ENCODE measurements at regions not wholly inside any gene's neighbourhood (a gene's known extent, or its start where the extent isn't known, plus 50 kb on each side); places are given as distances from the start of the nearest gene placed in this dataset.

GRCh38 chr6:85143676-85144075 lies 306.2 kb upstream of the NT5E start:
- Histone ChIP-seq H3K9me3 (ENCODE audit: control extremely low read depth in 1 of 3, control insufficient read depth in 2 of 3, insufficient read depth in 1 of 3, low read length in 2 of 3) (no peaks in the 10 kb centered on the region), H3K9ac (ENCODE audit: low read length) (no peak overlapping the region), H3K79me2 (ENCODE audit: control insufficient read depth, insufficient read depth, low read length) (no peaks in the 10 kb centered on the region), H3K36me3 (replicated peaks in 1 of 2; ENCODE audit: control extremely low read depth in 1 of 2, control insufficient read depth in 1 of 2, extremely low read depth in 1 of 2, insufficient read depth in 2 of 2, low read length in 1 of 2) (no peaks in the 10 kb centered on the region), H3K27ac (ENCODE audit: low read length in 2 of 2) (no peak overlapping the region), H3K27me3 (replicated peaks in 1 of 4; ENCODE audit: control extremely low read depth in 1 of 4, control insufficient read depth in 3 of 4, insufficient read depth in 4 of 4, low read length in 3 of 4) (no peaks in the 10 kb centered on the region), H3K4me2 (replicated peaks; ENCODE audit: low read depth, low read length, poor library complexity, severe bottlenecking) (no peak overlapping the region), H2AFZ (ENCODE audit: insufficient read depth, low read depth, low read length, poor library complexity, severe bottlenecking) (no peak overlapping the region), H4K20me1 (ENCODE audit: control insufficient read depth, insufficient read depth, low read length, poor library complexity, severe bottlenecking) (no peaks in the 10 kb centered on the region), H3K4me3 (ENCODE audit: control extremely low read depth in 1 of 5, extremely low read depth in 1 of 5, insufficient read depth in 1 of 5, low read depth in 2 of 5, low read length in 4 of 5) (no peak overlapping the region), H3K4me1 (ENCODE audit: control insufficient read depth in 2 of 2, insufficient read depth in 2 of 2, low read length in 2 of 2) (no peaks in the 10 kb centered on the region)
- Mint-ChIP-seq H3K4me1 (no peaks in the 10 kb centered on the region), H3K27me3 (no peaks in the 10 kb centered on the region), H3K4me3 (no peak overlapping the region), H3K9me3 (ENCODE audit: insufficient read depth) (peaks cover 9% of the 10 kb centered on the region), H3K27ac (no peak overlapping the region)
- CTCF ChIA-PET, result no interaction called here
- ATAC-seq (ENCODE audit: low read depth) (no peak), DNase-seq (no peak)
- WGBS (ENCODE audit: insufficient coverage), result no CpG with 5 or more reads among the region's 2 CpGs
- intact Hi-C loops (cut with micrococcal nuclease), result no loop called here
- POLR2A ChIA-PET, result no interaction called here
- TF ChIP-seq EZH2 (IDR thresholded peaks at IDR 0.05; ENCODE audit: borderline replicate concordance, insufficient read depth, low read depth, low read length, poor library complexity, severe bottlenecking), result no peak
- TF ChIP-seq, protein P1, sequence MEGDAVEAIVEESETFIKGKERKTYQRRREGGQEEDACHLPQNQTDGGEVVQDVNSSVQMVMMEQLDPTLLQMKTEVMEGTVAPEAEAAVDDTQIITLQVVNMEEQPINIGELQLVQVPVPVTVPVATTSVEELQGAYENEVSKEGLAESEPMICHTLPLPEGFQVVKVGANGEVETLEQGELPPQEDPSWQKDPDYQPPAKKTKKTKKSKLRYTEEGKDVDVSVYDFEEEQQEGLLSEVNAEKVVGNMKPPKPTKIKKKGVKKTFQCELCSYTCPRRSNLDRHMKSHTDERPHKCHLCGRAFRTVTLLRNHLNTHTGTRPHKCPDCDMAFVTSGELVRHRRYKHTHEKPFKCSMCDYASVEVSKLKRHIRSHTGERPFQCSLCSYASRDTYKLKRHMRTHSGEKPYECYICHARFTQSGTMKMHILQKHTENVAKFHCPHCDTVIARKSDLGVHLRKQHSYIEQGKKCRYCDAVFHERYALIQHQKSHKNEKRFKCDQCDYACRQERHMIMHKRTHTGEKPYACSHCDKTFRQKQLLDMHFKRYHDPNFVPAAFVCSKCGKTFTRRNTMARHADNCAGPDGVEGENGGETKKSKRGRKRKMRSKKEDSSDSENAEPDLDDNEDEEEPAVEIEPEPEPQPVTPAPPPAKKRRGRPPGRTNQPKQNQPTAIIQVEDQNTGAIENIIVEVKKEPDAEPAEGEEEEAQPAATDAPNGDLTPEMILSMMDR (IDR thresholded peaks at IDR 0.05), result no peak

- no peaks in the 10 kb centered on the region for H3K9me3 ChIP-seq (ENCODE audit: control extremely low read depth in 1 of 3, control insufficient read depth in 2 of 3, insufficient read depth in 1 of 3, low read length in 2 of 3)
- intact Hi-C loops (cut with micrococcal nuclease), result no loop called here
- H3K79me2 ChIP-seq (ENCODE audit: control insufficient read depth, insufficient read depth, low read length), result no peaks in the 10 kb centered on the region
- Mint-ChIP-seq H3K27ac (no peak overlapping the region), H3K9me3 (ENCODE audit: insufficient read depth) (no peaks in the 10 kb centered on the region), H3K4me3 (no peak overlapping the region), H3K27me3 (no peaks in the 10 kb centered on the region), H3K4me1 (no peaks in the 10 kb centered on the region)
- H3K27ac ChIP-seq (ENCODE audit: low read length in 2 of 2), result no peak overlapping the region
- no CpG with 5 or more reads among the region's 1 CpG for WGBS (ENCODE audit: insufficient coverage)
- H3K27me3 ChIP-seq (replicated peaks in 1 of 4; ENCODE audit: control extremely low read depth in 1 of 4, control insufficient read depth in 3 of 4, insufficient read depth in 4 of 4, low read length in 3 of 4), result no peaks in the 10 kb centered on the region
- DNase-seq (no peak), ATAC-seq (ENCODE audit: low read depth) (no peak)
- H3K9ac ChIP-seq (ENCODE audit: low read length), result no peak overlapping the region
- TF ChIP-seq, protein P1 (IDR thresholded peaks at IDR 0.05), result no peak
- TF ChIP-seq EZH2 (IDR thresholded peaks at IDR 0.05; ENCODE audit: borderline replicate concordance, insufficient read depth, low read depth, low read length, poor library complexity, severe bottlenecking), result no peak
- POLR2A ChIA-PET, result no interaction called here
- no peaks in the 10 kb centered on the region for H3K4me1 ChIP-seq (ENCODE audit: control insufficient read depth in 2 of 2, insufficient read depth in 2 of 2, low read length in 2 of 2)
- H3K4me2 ChIP-seq (replicated peaks; ENCODE audit: low read depth, low read length, poor library complexity, severe bottlenecking), result no peak overlapping the region
- CTCF ChIA-PET, result no interaction called here
- no peak overlapping the region for H2AFZ ChIP-seq (ENCODE audit: insufficient read depth, low read depth, low read length, poor library complexity, severe bottlenecking)
- no peaks in the 10 kb centered on the region for H4K20me1 ChIP-seq (ENCODE audit: control insufficient read depth, insufficient read depth, low read length, poor library complexity, severe bottlenecking)
- no peaks in the 10 kb centered on the region for H3K36me3 ChIP-seq (replicated peaks in 1 of 2; ENCODE audit: control extremely low read depth in 1 of 2, control insufficient read depth in 1 of 2, extremely low read depth in 1 of 2, insufficient read depth in 2 of 2, low read length in 1 of 2)
- no peak overlapping the region for H3K4me3 ChIP-seq (ENCODE audit: control extremely low read depth in 1 of 5, extremely low read depth in 1 of 5, insufficient read depth in 1 of 5, low read depth in 2 of 5, low read length in 4 of 5)
These were observed 312.0 kb upstream of the NT5E start for GRCh38 chr6:85137865-85138264.

All from B cell (primary cell).